Loucy (cell line): ENCODE measurements at regions not wholly inside any gene's neighbourhood (a gene's known extent, or its start where the extent isn't known, plus 50 kb on each side); places are given as distances from the start of the nearest gene placed in this dataset.

Source experiments
- CTCF ChIP-seq: fragments of 200-600 bp; sonication (generic); conservative IDR thresholded peaks from 2 replicates; pipeline ENCODE4 v1.5.1; 2014; ENCODE audit warnings: mild to moderate bottlenecking, antibody characterized with exemption, low read length
- EZH2phosphoT487 ChIP-seq: fragments of 200-600 bp; IDR thresholded peaks from 2 replicates; pipeline ENCODE4 v1.6.1; 2018; ENCODE audit warnings: antibody characterized with exemption, mild to moderate bottlenecking, moderate library complexity, borderline replicate concordance

- TF ChIP-seq CTCF (no peak), EZH2phosphoT487 (no peak)
Observed at GRCh38 chr2:18476484-18476883, 84.0 kb downstream of the RDH14 start.
